Activated gamma-delta T cell (primary cell): ENCODE measurements at regions not wholly inside any gene's neighbourhood (a gene's known extent, or its start where the extent isn't known, plus 50 kb on each side); places are given as distances from the start of the nearest gene placed in this dataset.
"Not testable (repeated sequence)": the region's sequence is repeated elsewhere in the genome, so short reads cannot be mapped to it uniquely, and the experiment has no call there.

Source experiments
- DNase-seq: peaks from one replicate; lab custom pipeline; 2025; lab: John Stamatoyannopoulos, UW

- DNase-seq, result no peak
Observed at GRCh38 chr12:127562816-127563215, 704.2 kb upstream of the TMEM132C start.

GRCh38 chr12:127565241-127565640 lies 701.7 kb upstream of the TMEM132C start:
- no peak for DNase-seq

GRCh38 chr12:127567531-127567930 lies 699.4 kb upstream of the TMEM132C start:
- no peak for DNase-seq

- DNase-seq, result no peak
Observed at GRCh38 chr12:127570387-127570786, 696.6 kb upstream of the TMEM132C start.

GRCh38 chr12:127570793-127571360 lies 696.1 kb upstream of the TMEM132C start:
- DNase-seq, result no peak

GRCh38 chr12:127571578-127571977 lies 695.4 kb upstream of the TMEM132C start:
- no peak for DNase-seq

- DNase-seq, result no peak
Observed at GRCh38 chr12:127579446-127579845, 687.5 kb upstream of the TMEM132C start.

- DNase-seq, result no peak
Observed at GRCh38 chr12:127582074-127582473, 684.9 kb upstream of the TMEM132C start.

- no peak for DNase-seq
Observed at GRCh38 chr12:127583041-127583440, 683.9 kb upstream of the TMEM132C start.

GRCh38 chr12:127588249-127588648 lies 678.7 kb upstream of the TMEM132C start:
- no peak for DNase-seq

- no peak for DNase-seq
Observed at GRCh38 chr12:127589541-127589940, 677.4 kb upstream of the TMEM132C start.

- DNase-seq, result no peak
Observed at GRCh38 chr12:127590868-127591267, 676.1 kb upstream of the TMEM132C start.

GRCh38 chr12:127592245-127592644 lies 674.7 kb upstream of the TMEM132C start:
- DNase-seq, result no peak

- no peak for DNase-seq
Observed at GRCh38 chr12:127594351-127594970, 672.5 kb upstream of the TMEM132C start.

- no peak for DNase-seq
Observed at GRCh38 chr12:127595506-127595905, 671.5 kb upstream of the TMEM132C start.

- DNase-seq, result no peak
Observed at GRCh38 chr12:127596891-127597290, 670.1 kb upstream of the TMEM132C start.

- DNase-seq, result no peak
Observed at GRCh38 chr12:127599436-127599835, 667.5 kb upstream of the TMEM132C start.

- no peak for DNase-seq
Observed at GRCh38 chr12:127600211-127600610, 666.8 kb upstream of the TMEM132C start.

GRCh38 chr12:127606476-127607015 lies 660.4 kb upstream of the TMEM132C start:
- no peak for DNase-seq

- DNase-seq, result no peak
Observed at GRCh38 chr12:127607146-127607725, 659.7 kb upstream of the TMEM132C start.

GRCh38 chr12:127608359-127608758 lies 658.6 kb upstream of the TMEM132C start:
- not testable (repeated sequence) for DNase-seq

- no peak for DNase-seq
Observed at GRCh38 chr12:127613056-127613455, 653.9 kb upstream of the TMEM132C start.
